GM12878 (cell line): ENCODE measurements at regions not wholly inside any gene's neighbourhood (a gene's known extent, or its start where the extent isn't known, plus 50 kb on each side); places are given as distances from the start of the nearest gene placed in this dataset.

ENCODE experiments used
- ATAC-seq: fragments of 200-7000 bp; cut with Tn5 transposase; 3 replicates; pipeline ENCODE4 v1.9.1; 2020; ENCODE audit warnings: mild to moderate bottlenecking, moderate library complexity
- BruUV-seq: library from RNA; stranded (reverse); fragments of 400-500 nt; replicated peaks from 2 replicates; lab custom pipeline; 2021; lab: Mats Ljungman, UMichigan
- CTCF ChIA-PET: fragments of 300-600 bp; sonication (Branson Sonifier 250); formaldehyde crosslinking; extraction: SDS; loops from one replicate; lab custom pipeline; 2021; ENCODE audit warnings: inconsistent platforms; lab: Yijun Ruan, JAX
- POLR2A ChIA-PET: fragments of 350-600 bp; formaldehyde crosslinking; extraction: SDS; loops from one replicate; lab custom pipeline; 2021; ENCODE audit warnings: inconsistent platforms; lab: Charles Lee
- RAD21 ChIA-PET: fragments of 300-600 bp; sonication (Branson Sonifier 250); formaldehyde crosslinking; loops from one replicate; lab custom pipeline; 2023; ENCODE audit warnings: antibody characterized with exemption; ENCODE audit not compliant: unreplicated experiment; lab: Charles Lee
- SMC1A ChIA-PET: fragments of 300-600 bp; sonication (Branson Sonifier 250); formaldehyde crosslinking; loops from one replicate; lab custom pipeline; 2023; ENCODE audit not compliant: unreplicated experiment, uncharacterized antibody; lab: Charles Lee
- DNase-seq: peaks from one replicate; pipeline ENCODE4 v3.0.0-alpha.2; 2011; ENCODE audit warnings: low read depth, low spot score
- FAIRE-seq: peaks from 3 replicates; lab custom pipeline; 2011; peaks lifted over from hg19 to GRCh38; lab: Jason Lieb, UNC
- H2AFZ ChIP-seq: 2 replicates; pipeline ENCODE4 v1.6.0; 2011; ENCODE audit warnings: low read depth, low read length, control low read depth; ENCODE audit not compliant: control insufficient read depth
- H3K27ac ChIP-seq: 2 replicates; pipeline ENCODE4 v1.5.1; 2011; ENCODE audit warnings: control low read depth; ENCODE audit not compliant: control insufficient read depth, insufficient read depth
- H3K27me3 ChIP-seq, 2 experiments: replicated peaks in 1 of 2; 2 replicates each; pipeline versions ENCODE4 v1.6.0 to v1.6.1; 2011; ENCODE audit warnings: low read length in 1 of 2; ENCODE audit not compliant: control insufficient read depth in 2 of 2, insufficient read depth in 2 of 2
- H3K36me3 ChIP-seq, 2 experiments: 2 replicates each; pipeline ENCODE4 v1.5.1; 2011; ENCODE audit warnings: low read length in 1 of 2; ENCODE audit not compliant: control insufficient read depth in 2 of 2, insufficient read depth in 2 of 2
- H3K4me1 ChIP-seq: 2 replicates; pipeline ENCODE4 v1.6.1; 2011; ENCODE audit warnings: mild to moderate bottlenecking, low read length, moderate library complexity, mixed read lengths; ENCODE audit not compliant: control insufficient read depth, insufficient read depth
- H3K4me2 ChIP-seq: 2 replicates; pipeline ENCODE4 v1.6.0; 2011; ENCODE audit warnings: control low read depth; ENCODE audit not compliant: control insufficient read depth, insufficient read depth
- H3K4me3 ChIP-seq: fragments of 200-600 bp; sonication (generic); 2 replicates; pipeline ENCODE4 v1.5.1; 2016
- H3K79me2 ChIP-seq: 2 replicates; pipeline ENCODE4 v1.6.0; 2011; ENCODE audit warnings: low read length; ENCODE audit not compliant: control insufficient read depth, insufficient read depth
- H3K9ac ChIP-seq: 2 replicates; pipeline ENCODE4 v1.8.0; 2011; ENCODE audit warnings: low read length, control low read depth, mixed read lengths; ENCODE audit not compliant: control insufficient read depth, insufficient read depth
- H3K9me3 ChIP-seq: replicated peaks from 3 replicates; pipeline ENCODE4 v1.5.1; 2011; ENCODE audit warnings: mild to moderate bottlenecking, low read length; ENCODE audit not compliant: control insufficient read depth, insufficient read depth
- H4K20me1 ChIP-seq: 2 replicates; pipeline ENCODE4 v1.6.0; 2011; ENCODE audit not compliant: control insufficient read depth, insufficient read depth
- ASH2L ChIP-seq: fragments of 300-600, 200-600 bp; sonication (generic); IDR thresholded peaks from 2 replicates; pipeline ENCODE4 v1.6.1; 2017; ENCODE audit warnings: low read depth, mild to moderate bottlenecking, borderline replicate concordance
- BHLHE40 ChIP-seq, 2 experiments: fragments of 450-650 bp in 1 of 2; IDR thresholded peaks; 2 replicates each; pipeline ENCODE4 v1.6.1; 2011 to 2017; ENCODE audit warnings: low read depth in 2 of 2, borderline replicate concordance in 1 of 2, improper control_type of control experiment in 1 of 2, low read length in 1 of 2, mild to moderate bottlenecking in 1 of 2
- CEBPB ChIP-seq, 2 experiments: fragments of 150-350 bp in 1 of 2; IDR thresholded peaks; 2 replicates each; pipeline ENCODE4 v1.6.1; 2012 to 2014; ENCODE audit warnings: low read depth in 2 of 2, low read length in 2 of 2, borderline replicate concordance in 1 of 2, inconsistent platforms in 1 of 2
- CREB1 ChIP-seq: IDR thresholded peaks from 2 replicates; pipeline ENCODE4 v1.6.1; 2012; ENCODE audit warnings: low read depth, mild to moderate bottlenecking, inconsistent platforms
- EGR1 ChIP-seq, 2 experiments: IDR thresholded peaks; 1 replicate in 1 of 2; 2 replicates in 1 of 2; pipeline ENCODE4 v1.6.1; 2011 to 2012; ENCODE audit warnings: low read depth in 2 of 2, low read length in 2 of 2, borderline replicate concordance in 1 of 2, mild to moderate bottlenecking in 1 of 2, moderate library complexity in 1 of 2
- ESRRA ChIP-seq: IDR thresholded peaks from 2 replicates; pipeline ENCODE4 v1.6.1; 2012; ENCODE audit warnings: mild to moderate bottlenecking, low read length, improper control_type of control experiment
- JUNB ChIP-seq: IDR thresholded peaks from 2 replicates; pipeline ENCODE4 v1.6.1; 2016; ENCODE audit warnings: antibody characterized with exemption, mild to moderate bottlenecking
- MEF2A ChIP-seq: IDR thresholded peaks from 2 replicates; pipeline ENCODE4 v1.6.1; 2011; ENCODE audit warnings: low read depth, mild to moderate bottlenecking, low read length, moderate library complexity; ENCODE audit not compliant: insufficient read depth
- POLR2A ChIP-seq: IDR thresholded peaks from 2 replicates; pipeline ENCODE4 v1.6.1; 2011; ENCODE audit warnings: low read depth, mild to moderate bottlenecking, low read length
- SREBF1 ChIP-seq: IDR thresholded peaks from 2 replicates; pipeline ENCODE4 v1.6.1; 2012; ENCODE audit warnings: mild to moderate bottlenecking, low read length
- STAT3 ChIP-seq: IDR thresholded peaks from 2 replicates; pipeline ENCODE4 v1.6.1; 2011; ENCODE audit warnings: low read depth, low read length, improper control_type of control experiment
- TARDBP ChIP-seq: IDR thresholded peaks from 2 replicates; pipeline ENCODE4 v1.6.1; 2016; ENCODE audit warnings: borderline replicate concordance
- ZBED1 ChIP-seq: IDR thresholded peaks from 2 replicates; pipeline ENCODE4 v1.6.1; 2016; ENCODE audit warnings: borderline replicate concordance
- ZNF274 ChIP-seq: IDR thresholded peaks from one replicate; pipeline ENCODE4 v1.8.0; 2011; ENCODE audit not compliant: insufficient read length, insufficient read depth
- WGBS: methylation state at CpG from one replicate; pipeline ENCODE4 v1.1.6; 2016; ENCODE audit warnings: low lambda C conversion rate; ENCODE audit not compliant: insufficient replicate concordance, insufficient coverage; ENCODE audit errors: missing lambda C conversion rate; 5-methylcytosine and 5-hydroxymethylcytosine counted together
- in situ Hi-C: fragments of 300-500 bp; cut with MboI; formaldehyde crosslinking; loops from 9 replicates; pipeline ENCODE4 v1.14.3; 2018; ENCODE audit warnings: mixed read lengths
- intact Hi-C: fragments of 100-400 bp; cut with micrococcal nuclease; formaldehyde crosslinking; loops from one replicate; pipeline ENCODE4 v1.14.2; 2022; ENCODE audit not compliant: unreplicated experiment
- TF ChIP-seq, protein P1 (sequence below): IDR thresholded peaks from 2 replicates; pipeline ENCODE4 v1.6.1; 2011; ENCODE audit warnings: borderline replicate concordance, low read depth, mild to moderate bottlenecking, moderate library complexity, low read length; ENCODE audit not compliant: insufficient read depth, poor library complexity, severe bottlenecking
- TF ChIP-seq, protein P2 (sequence below): IDR thresholded peaks from 2 replicates; pipeline ENCODE4 v1.6.1; 2012; ENCODE audit warnings: low read length, inconsistent platforms
- TF ChIP-seq, protein P3 (sequence below): IDR thresholded peaks from 2 replicates; pipeline ENCODE4 v1.6.1; 2011; ENCODE audit warnings: borderline replicate concordance, low read depth, mild to moderate bottlenecking, moderate library complexity, mixed read lengths, low read length; ENCODE audit not compliant: insufficient read depth; ENCODE audit errors: extremely low read length
- TF ChIP-seq, protein P4 (sequence below): fragments of 450-650 bp; IDR thresholded peaks from 2 replicates; pipeline ENCODE4 v1.6.1; 2014; ENCODE audit warnings: mild to moderate bottlenecking

DNA sequence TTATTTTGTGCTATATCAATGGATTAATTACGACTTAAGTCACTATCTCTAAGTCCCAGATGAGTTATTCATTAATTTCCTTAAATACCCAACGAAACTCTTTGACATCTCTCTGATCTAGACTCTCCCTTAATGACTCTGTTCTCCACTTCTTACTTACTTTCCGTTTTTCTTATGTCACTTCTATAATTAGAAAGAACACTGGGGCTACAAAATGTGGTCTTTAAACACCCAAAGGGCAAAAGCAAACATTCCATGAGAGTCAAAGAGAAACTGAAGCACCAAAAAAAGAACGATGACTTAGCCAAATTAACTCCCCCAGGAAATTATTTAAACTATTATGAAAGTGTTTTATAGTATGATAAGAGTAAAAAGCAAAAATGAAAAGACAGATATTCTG lies 166.4 kb upstream of the UBE2E2 start (continued):
- TF ChIP-seq, protein P1, sequence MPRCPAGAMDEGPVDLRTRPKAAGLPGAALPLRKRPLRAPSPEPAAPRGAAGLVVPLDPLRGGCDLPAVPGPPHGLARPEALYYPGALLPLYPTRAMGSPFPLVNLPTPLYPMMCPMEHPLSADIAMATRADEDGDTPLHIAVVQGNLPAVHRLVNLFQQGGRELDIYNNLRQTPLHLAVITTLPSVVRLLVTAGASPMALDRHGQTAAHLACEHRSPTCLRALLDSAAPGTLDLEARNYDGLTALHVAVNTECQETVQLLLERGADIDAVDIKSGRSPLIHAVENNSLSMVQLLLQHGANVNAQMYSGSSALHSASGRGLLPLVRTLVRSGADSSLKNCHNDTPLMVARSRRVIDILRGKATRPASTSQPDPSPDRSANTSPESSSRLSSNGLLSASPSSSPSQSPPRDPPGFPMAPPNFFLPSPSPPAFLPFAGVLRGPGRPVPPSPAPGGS, result peak; percentile 50
- TF ChIP-seq ZBED1, result peak; percentile 89
- peak; percentile 72 for TF ChIP-seq CREB1
- no peak for TF ChIP-seq STAT3
- TF ChIP-seq, protein P2, sequence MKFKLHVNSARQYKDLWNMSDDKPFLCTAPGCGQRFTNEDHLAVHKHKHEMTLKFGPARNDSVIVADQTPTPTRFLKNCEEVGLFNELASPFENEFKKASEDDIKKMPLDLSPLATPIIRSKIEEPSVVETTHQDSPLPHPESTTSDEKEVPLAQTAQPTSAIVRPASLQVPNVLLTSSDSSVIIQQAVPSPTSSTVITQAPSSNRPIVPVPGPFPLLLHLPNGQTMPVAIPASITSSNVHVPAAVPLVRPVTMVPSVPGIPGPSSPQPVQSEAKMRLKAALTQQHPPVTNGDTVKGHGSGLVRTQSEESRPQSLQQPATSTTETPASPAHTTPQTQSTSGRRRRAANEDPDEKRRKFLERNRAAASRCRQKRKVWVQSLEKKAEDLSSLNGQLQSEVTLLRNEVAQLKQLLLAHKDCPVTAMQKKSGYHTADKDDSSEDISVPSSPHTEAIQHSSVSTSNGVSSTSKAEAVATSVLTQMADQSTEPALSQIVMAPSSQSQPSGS, result peak; percentile 85
- TF ChIP-seq JUNB, result peak; percentile 95

DNA sequence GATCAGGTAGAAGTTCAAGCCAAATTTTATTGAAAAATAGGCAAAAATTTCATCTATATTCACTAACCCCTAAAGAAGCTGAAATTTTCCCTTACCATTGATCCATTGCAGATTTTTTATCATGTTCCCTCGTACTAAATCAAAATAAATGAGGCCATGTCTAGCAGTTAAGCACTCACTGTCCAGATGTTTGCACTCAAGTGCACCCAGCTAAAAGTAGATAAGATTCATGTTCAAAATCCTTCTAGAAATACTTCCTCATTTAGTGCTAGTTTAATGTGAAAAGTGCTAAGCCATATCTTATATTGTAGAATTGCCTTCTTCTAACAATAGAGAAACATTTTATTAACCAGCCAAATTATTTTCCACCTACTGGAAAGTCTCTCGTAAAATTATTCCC lies 164.7 kb upstream of the UBE2E2 start:
- no peak for ATAC-seq
- no peak overlapping the region for H2AFZ ChIP-seq
- ChIA-PET CTCF (no interaction called here), POLR2A (no interaction called here), RAD21 (interaction anchor here (0.8 kb wide), 1 partner anchor 122 kb away, joined by 3 read pairs; no protein-coding TSS in a partner anchor), SMC1A (interaction anchor here (0.8 to 0.9 kb wide), 2 partner anchors 9 to 13 kb away, joined by 3 read pairs; no protein-coding TSS in a partner anchor)
- no peak for DNase-seq
- 47% methylated on average over 2 of the region's 2 CpGs for WGBS
- no peaks in the 10 kb centered on the region for H3K4me1 ChIP-seq
- no peaks in the 10 kb centered on the region for H3K79me2 ChIP-seq
- no peak overlapping the region for H3K4me2 ChIP-seq
- intact Hi-C loops (no loop called here), in situ Hi-C loops (no loop called here)
- no peak overlapping the region for H3K9ac ChIP-seq
- H3K36me3 ChIP-seq, result no peaks in the 10 kb centered on the region
- no peaks in the 10 kb centered on the region; the same call in 2 of the 3 replicates for H3K9me3 ChIP-seq
- no TSS peak for BruUV-seq
- FAIRE-seq, result no peak
- H4K20me1 ChIP-seq, result no peaks in the 10 kb centered on the region
- no peak overlapping the region for H3K4me3 ChIP-seq
- H3K27ac ChIP-seq, result no peak overlapping the region
- no peaks in the 10 kb centered on the region for H3K27me3 ChIP-seq
- TF ChIP-seq, protein P3, sequence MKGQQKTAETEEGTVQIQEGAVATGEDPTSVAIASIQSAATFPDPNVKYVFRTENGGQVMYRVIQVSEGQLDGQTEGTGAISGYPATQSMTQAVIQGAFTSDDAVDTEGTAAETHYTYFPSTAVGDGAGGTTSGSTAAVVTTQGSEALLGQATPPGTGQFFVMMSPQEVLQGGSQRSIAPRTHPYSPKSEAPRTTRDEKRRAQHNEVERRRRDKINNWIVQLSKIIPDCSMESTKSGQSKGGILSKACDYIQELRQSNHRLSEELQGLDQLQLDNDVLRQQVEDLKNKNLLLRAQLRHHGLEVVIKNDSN, result no peak
- no peak for TF ChIP-seq TARDBP
- no peak for TF ChIP-seq MEF2A
- TF ChIP-seq BHLHE40 (IDR thresholded peaks at IDR 0.05; ENCODE audit: borderline replicate concordance in 1 of 2, low read depth in 2 of 2, low read length in 1 of 2), result no peak
- TF ChIP-seq JUNB, result no peak
- TF ChIP-seq POLR2A, result no peak
- TF ChIP-seq ASH2L, result no peak
- TF ChIP-seq SREBF1, result no peak
- no peak for TF ChIP-seq ZNF274
- no peak for TF ChIP-seq EGR1 (IDR thresholded peaks at IDR 0.05; ENCODE audit: borderline replicate concordance in 1 of 2, low read depth in 2 of 2, low read length in 2 of 2)
- no peak for TF ChIP-seq ESRRA
- no peak for TF ChIP-seq CEBPB (IDR thresholded peaks at IDR 0.05; ENCODE audit: borderline replicate concordance in 1 of 2, low read depth in 2 of 2, low read length in 2 of 2)
- TF ChIP-seq, protein P2, result no peak
- TF ChIP-seq, protein P4, sequence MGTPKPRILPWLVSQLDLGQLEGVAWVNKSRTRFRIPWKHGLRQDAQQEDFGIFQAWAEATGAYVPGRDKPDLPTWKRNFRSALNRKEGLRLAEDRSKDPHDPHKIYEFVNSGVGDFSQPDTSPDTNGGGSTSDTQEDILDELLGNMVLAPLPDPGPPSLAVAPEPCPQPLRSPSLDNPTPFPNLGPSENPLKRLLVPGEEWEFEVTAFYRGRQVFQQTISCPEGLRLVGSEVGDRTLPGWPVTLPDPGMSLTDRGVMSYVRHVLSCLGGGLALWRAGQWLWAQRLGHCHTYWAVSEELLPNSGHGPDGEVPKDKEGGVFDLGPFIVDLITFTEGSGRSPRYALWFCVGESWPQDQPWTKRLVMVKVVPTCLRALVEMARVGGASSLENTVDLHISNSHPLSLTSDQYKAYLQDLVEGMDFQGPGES, result no peak
